ENCODE measurements at regions not wholly inside any gene's neighbourhood (a gene's known extent, or its start where the extent isn't known, plus 50 kb on each side); places are given as distances from the start of the nearest gene placed in this dataset.

DNA sequence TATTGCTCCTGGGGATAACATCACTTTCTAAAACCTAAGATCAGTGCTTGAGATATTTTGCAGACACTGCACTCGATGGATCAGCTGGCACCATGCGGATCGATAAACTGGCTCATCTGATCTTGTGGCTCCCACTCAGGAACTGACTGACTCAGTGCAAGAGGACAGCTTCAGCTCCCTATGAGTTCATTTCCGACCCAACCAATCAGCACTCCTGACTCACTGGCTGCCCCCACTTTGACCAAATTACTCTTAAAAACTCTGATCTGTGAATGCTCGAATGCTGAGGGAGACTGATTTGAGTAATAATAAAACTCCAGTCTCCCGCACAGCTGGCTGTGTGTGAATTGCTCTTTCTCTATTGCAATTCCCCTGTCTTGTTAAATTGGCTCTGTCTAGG lies 110.1 kb downstream of the ANAPC4 start (continued):
- TF ChIP-seq ZNF331 (CRISPR knock-in tag; IDR thresholded peaks at IDR 0.05; ENCODE audit: low read depth) (no peak), STAT1 (IDR thresholded peaks at IDR 0.05; ENCODE audit: unreplicated experiment) (no peak), EZH2phosphoT487 (IDR thresholded peaks at IDR 0.05; ENCODE audit: unreplicated experiment) (no peak), JUNB (IDR thresholded peaks at IDR 0.05; ENCODE audit: unreplicated experiment) (no peak), CREB1 (CRISPR knock-in tag; IDR thresholded peaks at IDR 0.05; ENCODE audit: low read depth) (no peak), REST (IDR thresholded peaks at IDR 0.05; ENCODE audit: unreplicated experiment) (no peak), EZH2 (IDR thresholded peaks at IDR 0.05; ENCODE audit: low read depth, unreplicated experiment) (no peak), CTCF (conservative IDR thresholded peaks at IDR 0.05; ENCODE audit: low read depth in 2 of 2) (no peak), POLR2AphosphoS5 (IDR thresholded peaks at IDR 0.05; ENCODE audit: low read depth) (no peak), ZNF114 (CRISPR knock-in tag; IDR thresholded peaks at IDR 0.05) (no peak)
- TF ChIP-seq, protein P1, sequence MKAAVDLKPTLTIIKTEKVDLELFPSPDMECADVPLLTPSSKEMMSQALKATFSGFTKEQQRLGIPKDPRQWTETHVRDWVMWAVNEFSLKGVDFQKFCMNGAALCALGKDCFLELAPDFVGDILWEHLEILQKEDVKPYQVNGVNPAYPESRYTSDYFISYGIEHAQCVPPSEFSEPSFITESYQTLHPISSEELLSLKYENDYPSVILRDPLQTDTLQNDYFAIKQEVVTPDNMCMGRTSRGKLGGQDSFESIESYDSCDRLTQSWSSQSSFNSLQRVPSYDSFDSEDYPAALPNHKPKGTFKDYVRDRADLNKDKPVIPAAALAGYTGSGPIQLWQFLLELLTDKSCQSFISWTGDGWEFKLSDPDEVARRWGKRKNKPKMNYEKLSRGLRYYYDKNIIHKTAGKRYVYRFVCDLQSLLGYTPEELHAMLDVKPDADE (IDR thresholded peaks at IDR 0.05): no peak

DNA sequence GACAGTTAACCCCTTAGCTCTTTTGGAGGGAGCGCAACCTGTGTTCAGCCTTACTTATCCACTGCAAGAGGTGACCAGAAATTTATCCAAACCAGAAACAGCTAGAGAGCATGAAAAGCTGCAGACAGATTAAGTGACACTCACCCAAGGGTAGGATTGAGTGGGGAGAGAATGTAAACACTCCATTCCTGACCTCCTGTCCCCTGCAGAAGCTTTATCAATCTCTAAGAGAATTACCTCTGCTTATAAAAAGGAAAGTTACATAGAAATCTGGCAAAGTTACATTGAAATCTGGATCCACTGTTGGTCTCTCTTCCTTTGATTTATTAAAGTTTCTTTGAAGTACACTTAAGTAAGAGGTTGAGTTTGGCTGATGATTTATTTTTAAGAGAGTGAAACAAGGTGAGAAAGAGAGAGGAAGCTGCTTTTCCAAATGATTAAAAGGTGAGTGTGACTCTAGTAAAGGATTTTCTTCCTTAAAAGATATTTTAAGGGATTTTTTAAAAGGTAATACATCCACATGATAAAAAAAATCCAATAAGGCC lies 112.3 kb downstream of the ANAPC4 start:
- Histone ChIP-seq H3K27ac (ENCODE audit: low read depth) (no peak overlapping the region), H3F3A (replicated peaks; ENCODE audit: low read depth) (no peaks in the 10 kb centered on the region), H3K36me3 (ENCODE audit: insufficient read depth) (no peaks in the 10 kb centered on the region), H3K27me3 (ENCODE audit: insufficient read depth) (no peaks in the 10 kb centered on the region), H3K4me3 (no peak overlapping the region), H3K4me2 (no peak overlapping the region), H3K79me2 (replicated peaks; ENCODE audit: insufficient read depth) (no peaks in the 10 kb centered on the region), H3K4me1 (ENCODE audit: insufficient read depth) (peaks cover 23% of the 10 kb centered on the region), H2AFZ (no peak overlapping the region), H3K9me2 (ENCODE audit: insufficient read depth) (no peaks in the 10 kb centered on the region), H4K20me1 (replicated peaks; ENCODE audit: insufficient read depth) (no peaks in the 10 kb centered on the region)
- peaks cover 20% of the 10 kb centered on the region for H3K9me3 Mint-ChIP-seq
- peaks cover 12% of the 10 kb centered on the region for H3K36me3 Mint-ChIP-seq (ENCODE audit: low read depth)
- H3K4me3 Mint-ChIP-seq: no peak overlapping the region
- no peak overlapping the region for H3K27ac Mint-ChIP-seq
- peaks cover 19% of the 10 kb centered on the region for H3K4me1 Mint-ChIP-seq
- no peak for ATAC-seq
- H3K27me3 Mint-ChIP-seq (ENCODE audit: insufficient read depth, low read depth, poor library complexity): peaks cover 7% of the 10 kb centered on the region
- DNase-seq (ENCODE audit: low spot score): no peak
- TF ChIP-seq NANOG (IDR thresholded peaks at IDR 0.05; ENCODE audit: borderline replicate concordance) (no peak), EZH2 (IDR thresholded peaks at IDR 0.05; ENCODE audit: low read depth, unreplicated experiment) (no peak), CTCF (conservative IDR thresholded peaks at IDR 0.05; ENCODE audit: low read depth in 2 of 2) (no peak)
